DND-41 (cell line): ENCODE measurements at regions not wholly inside any gene's neighbourhood (a gene's known extent, or its start where the extent isn't known, plus 50 kb on each side); places are given as distances from the start of the nearest gene placed in this dataset.

Experiments
- EZH2 ChIP-seq: IDR thresholded peaks from 3 replicates; pipeline ENCODE4 v1.6.1; 2012; ENCODE audit warnings: borderline replicate concordance, low read depth, mild to moderate bottlenecking, moderate library complexity, low read length, inconsistent platforms; ENCODE audit not compliant: severe bottlenecking
- TF ChIP-seq, protein P1 (sequence below): IDR thresholded peaks from 2 replicates; pipeline ENCODE4 v1.5.1; 2012; ENCODE audit warnings: borderline replicate concordance, low read length, moderate library complexity, mild to moderate bottlenecking; ENCODE audit not compliant: poor library complexity, severe bottlenecking; ENCODE audit errors: extremely low read depth

DNA sequence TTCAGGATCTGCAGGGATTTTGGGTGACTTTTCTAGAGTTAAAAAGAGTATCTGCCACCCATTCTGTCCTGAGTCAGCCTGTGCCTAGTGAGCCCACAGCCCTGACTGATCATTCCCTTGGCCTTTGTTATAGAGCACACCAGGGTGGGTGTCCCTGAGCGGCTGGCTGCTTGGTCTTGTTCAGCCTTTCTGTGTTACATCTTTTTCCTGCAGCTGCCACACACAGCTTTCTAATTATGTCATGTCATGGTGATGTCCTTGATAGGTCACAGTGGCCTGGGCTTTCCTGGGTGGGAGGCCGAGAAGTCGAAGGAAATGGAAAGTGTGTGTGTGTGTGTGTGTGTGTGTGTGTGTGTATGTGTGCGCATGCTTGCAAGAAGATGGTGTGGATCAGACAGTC is 293.2 kb upstream of the CRY1 start:
- TF ChIP-seq, protein P1, sequence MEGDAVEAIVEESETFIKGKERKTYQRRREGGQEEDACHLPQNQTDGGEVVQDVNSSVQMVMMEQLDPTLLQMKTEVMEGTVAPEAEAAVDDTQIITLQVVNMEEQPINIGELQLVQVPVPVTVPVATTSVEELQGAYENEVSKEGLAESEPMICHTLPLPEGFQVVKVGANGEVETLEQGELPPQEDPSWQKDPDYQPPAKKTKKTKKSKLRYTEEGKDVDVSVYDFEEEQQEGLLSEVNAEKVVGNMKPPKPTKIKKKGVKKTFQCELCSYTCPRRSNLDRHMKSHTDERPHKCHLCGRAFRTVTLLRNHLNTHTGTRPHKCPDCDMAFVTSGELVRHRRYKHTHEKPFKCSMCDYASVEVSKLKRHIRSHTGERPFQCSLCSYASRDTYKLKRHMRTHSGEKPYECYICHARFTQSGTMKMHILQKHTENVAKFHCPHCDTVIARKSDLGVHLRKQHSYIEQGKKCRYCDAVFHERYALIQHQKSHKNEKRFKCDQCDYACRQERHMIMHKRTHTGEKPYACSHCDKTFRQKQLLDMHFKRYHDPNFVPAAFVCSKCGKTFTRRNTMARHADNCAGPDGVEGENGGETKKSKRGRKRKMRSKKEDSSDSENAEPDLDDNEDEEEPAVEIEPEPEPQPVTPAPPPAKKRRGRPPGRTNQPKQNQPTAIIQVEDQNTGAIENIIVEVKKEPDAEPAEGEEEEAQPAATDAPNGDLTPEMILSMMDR = no peak
- TF ChIP-seq EZH2 = no peak
